Panc1 (cell line): ENCODE measurements at regions not wholly inside any gene's neighbourhood (a gene's known extent, or its start where the extent isn't known, plus 50 kb on each side); places are given as distances from the start of the nearest gene placed in this dataset.
"Not testable (repeated sequence)": the region's sequence is repeated elsewhere in the genome, so short reads cannot be mapped to it uniquely, and the experiment has no call there.

Source experiments
- ATAC-seq: fragments of 200-7000 bp; cut with Tn5 transposase; 2 replicates; pipeline ENCODE4 v1.9.1; 2020; ENCODE audit warnings: mild to moderate bottlenecking, moderate library complexity
- BruUV-seq: library from RNA; stranded (reverse); fragments of 400-500 nt; replicated peaks from 2 replicates; lab custom pipeline; 2021; lab: Mats Ljungman, UMichigan
- CTCF ChIA-PET: fragments of 300-600 bp; sonication (Branson Sonifier 250); formaldehyde crosslinking; loops from one replicate; lab custom pipeline; 2022; ENCODE audit warnings: antibody characterized with exemption; lab: Charles Lee
- POLR2A ChIA-PET: fragments of 300-600 bp; sonication (Branson Sonifier 250); formaldehyde crosslinking; loops from one replicate; lab custom pipeline; 2022; ENCODE audit warnings: antibody characterized with exemption; lab: Charles Lee
- DNase-seq: peaks from one replicate; pipeline ENCODE4 v3.0.0-alpha.2; 2010; ENCODE audit warnings: low read depth, low spot score
- H3K27ac ChIP-seq: 2 replicates; pipeline ENCODE4 v1.5.1; 2011; ENCODE audit warnings: mild to moderate bottlenecking, low read length, inconsistent platforms
- H3K27me3 ChIP-seq: fragments of 200-500 bp; sonication (Bioruptor generic); 2 replicates; pipeline ENCODE4 v1.6.0; 2014; ENCODE audit warnings: low read length, inconsistent platforms; ENCODE audit not compliant: control insufficient read depth, insufficient read depth
- H3K36me3 ChIP-seq: fragments of 200-500 bp; sonication (Bioruptor generic); 2 replicates; pipeline ENCODE4 v1.5.1; 2014; ENCODE audit warnings: inconsistent platforms, mild to moderate bottlenecking, low read length, moderate library complexity; ENCODE audit not compliant: control insufficient read depth, insufficient read depth
- H3K4me1 ChIP-seq: 2 replicates; pipeline ENCODE4 v1.5.1; 2011; ENCODE audit warnings: inconsistent platforms, mild to moderate bottlenecking, low read length, moderate library complexity; ENCODE audit not compliant: control insufficient read depth, insufficient read depth
- H3K4me3 ChIP-seq, 2 experiments: 2 replicates each; pipeline ENCODE4 v1.5.1; 2011 to 2012; ENCODE audit warnings: low read depth in 2 of 2, low read length in 2 of 2, mild to moderate bottlenecking in 2 of 2, inconsistent platforms in 1 of 2, moderate library complexity in 1 of 2
- H3K9me3 ChIP-seq: fragments of 200-500 bp; sonication (Bioruptor generic); 2 replicates; pipeline ENCODE4 v1.5.1; 2014; ENCODE audit warnings: low read depth, mild to moderate bottlenecking, inconsistent platforms, low read length, moderate library complexity; ENCODE audit not compliant: control insufficient read depth, insufficient read depth
- POLR2AphosphoS5 ChIP-seq: IDR thresholded peaks from 2 replicates; pipeline ENCODE4 v1.6.1; 2012; ENCODE audit warnings: mild to moderate bottlenecking, low read depth, low read length, moderate library complexity
- SIN3A ChIP-seq: IDR thresholded peaks from 2 replicates; pipeline ENCODE4 v1.6.1; 2012; ENCODE audit warnings: low read depth, mild to moderate bottlenecking, low read length, moderate library complexity, borderline replicate concordance; ENCODE audit not compliant: insufficient read depth
- TCF7L2 ChIP-seq: IDR thresholded peaks from 2 replicates; pipeline ENCODE4 v1.6.1; 2011; ENCODE audit warnings: mild to moderate bottlenecking, low read depth, low read length, inconsistent platforms
- in situ Hi-C: cut with HindIII; loops from 2 replicates; pipeline ENCODE4 v1.10.0; 2016; ENCODE audit warnings: low sequenced_read_pairs, low pct_unique_long_range_greater_than_20kb
- intact Hi-C: fragments of 100-400 bp; cut with micrococcal nuclease; formaldehyde crosslinking; loops from one replicate; pipeline ENCODE4 v1.10.0; 2022; ENCODE audit not compliant: unreplicated experiment
- TF ChIP-seq, protein P1 (sequence below): fragments of 450-650 bp; IDR thresholded peaks from 2 replicates; pipeline ENCODE4 v1.5.1; 2017; ENCODE audit warnings: mild to moderate bottlenecking
- TF ChIP-seq, protein P2 (sequence below), 2 experiments: IDR thresholded peaks; 2 replicates each; pipeline ENCODE4 v1.6.1; 2011 to 2012; ENCODE audit warnings: low read depth in 2 of 2, control low read depth in 1 of 2, low read length in 1 of 2, mild to moderate bottlenecking in 1 of 2, moderate library complexity in 1 of 2; ENCODE audit not compliant: insufficient read depth in 1 of 2

- intact Hi-C loops: no loop called here
- Histone ChIP-seq H3K27me3 (no peaks in the 10 kb centered on the region), H3K27ac (no peak overlapping the region), H3K9me3 (no peaks in the 10 kb centered on the region), H3K36me3 (no peaks in the 10 kb centered on the region), H3K4me3 (no peak overlapping the region), H3K4me1 (no peaks in the 10 kb centered on the region)
- ChIA-PET CTCF (no interaction called here), POLR2A (no interaction called here)
- no peak for TF ChIP-seq POLR2AphosphoS5
- TF ChIP-seq, protein P1, sequence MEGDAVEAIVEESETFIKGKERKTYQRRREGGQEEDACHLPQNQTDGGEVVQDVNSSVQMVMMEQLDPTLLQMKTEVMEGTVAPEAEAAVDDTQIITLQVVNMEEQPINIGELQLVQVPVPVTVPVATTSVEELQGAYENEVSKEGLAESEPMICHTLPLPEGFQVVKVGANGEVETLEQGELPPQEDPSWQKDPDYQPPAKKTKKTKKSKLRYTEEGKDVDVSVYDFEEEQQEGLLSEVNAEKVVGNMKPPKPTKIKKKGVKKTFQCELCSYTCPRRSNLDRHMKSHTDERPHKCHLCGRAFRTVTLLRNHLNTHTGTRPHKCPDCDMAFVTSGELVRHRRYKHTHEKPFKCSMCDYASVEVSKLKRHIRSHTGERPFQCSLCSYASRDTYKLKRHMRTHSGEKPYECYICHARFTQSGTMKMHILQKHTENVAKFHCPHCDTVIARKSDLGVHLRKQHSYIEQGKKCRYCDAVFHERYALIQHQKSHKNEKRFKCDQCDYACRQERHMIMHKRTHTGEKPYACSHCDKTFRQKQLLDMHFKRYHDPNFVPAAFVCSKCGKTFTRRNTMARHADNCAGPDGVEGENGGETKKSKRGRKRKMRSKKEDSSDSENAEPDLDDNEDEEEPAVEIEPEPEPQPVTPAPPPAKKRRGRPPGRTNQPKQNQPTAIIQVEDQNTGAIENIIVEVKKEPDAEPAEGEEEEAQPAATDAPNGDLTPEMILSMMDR: no peak
- no peak for TF ChIP-seq TCF7L2
- no peak for TF ChIP-seq SIN3A
- TF ChIP-seq, protein P2, sequence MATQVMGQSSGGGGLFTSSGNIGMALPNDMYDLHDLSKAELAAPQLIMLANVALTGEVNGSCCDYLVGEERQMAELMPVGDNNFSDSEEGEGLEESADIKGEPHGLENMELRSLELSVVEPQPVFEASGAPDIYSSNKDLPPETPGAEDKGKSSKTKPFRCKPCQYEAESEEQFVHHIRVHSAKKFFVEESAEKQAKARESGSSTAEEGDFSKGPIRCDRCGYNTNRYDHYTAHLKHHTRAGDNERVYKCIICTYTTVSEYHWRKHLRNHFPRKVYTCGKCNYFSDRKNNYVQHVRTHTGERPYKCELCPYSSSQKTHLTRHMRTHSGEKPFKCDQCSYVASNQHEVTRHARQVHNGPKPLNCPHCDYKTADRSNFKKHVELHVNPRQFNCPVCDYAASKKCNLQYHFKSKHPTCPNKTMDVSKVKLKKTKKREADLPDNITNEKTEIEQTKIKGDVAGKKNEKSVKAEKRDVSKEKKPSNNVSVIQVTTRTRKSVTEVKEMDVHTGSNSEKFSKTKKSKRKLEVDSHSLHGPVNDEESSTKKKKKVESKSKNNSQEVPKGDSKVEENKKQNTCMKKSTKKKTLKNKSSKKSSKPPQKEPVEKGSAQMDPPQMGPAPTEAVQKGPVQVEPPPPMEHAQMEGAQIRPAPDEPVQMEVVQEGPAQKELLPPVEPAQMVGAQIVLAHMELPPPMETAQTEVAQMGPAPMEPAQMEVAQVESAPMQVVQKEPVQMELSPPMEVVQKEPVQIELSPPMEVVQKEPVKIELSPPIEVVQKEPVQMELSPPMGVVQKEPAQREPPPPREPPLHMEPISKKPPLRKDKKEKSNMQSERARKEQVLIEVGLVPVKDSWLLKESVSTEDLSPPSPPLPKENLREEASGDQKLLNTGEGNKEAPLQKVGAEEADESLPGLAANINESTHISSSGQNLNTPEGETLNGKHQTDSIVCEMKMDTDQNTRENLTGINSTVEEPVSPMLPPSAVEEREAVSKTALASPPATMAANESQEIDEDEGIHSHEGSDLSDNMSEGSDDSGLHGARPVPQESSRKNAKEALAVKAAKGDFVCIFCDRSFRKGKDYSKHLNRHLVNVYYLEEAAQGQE (IDR thresholded peaks at IDR 0.05; ENCODE audit: insufficient read depth in 1 of 2, low read depth in 2 of 2, low read length in 1 of 2): no peak
- no peak for ATAC-seq
- in situ Hi-C loops: no loop called here
- no TSS peak for BruUV-seq
- DNase-seq: no peak
These were observed 157.6 kb downstream of the DUSP6 start for GRCh38 chr12:89194683-89195082.

DNA sequence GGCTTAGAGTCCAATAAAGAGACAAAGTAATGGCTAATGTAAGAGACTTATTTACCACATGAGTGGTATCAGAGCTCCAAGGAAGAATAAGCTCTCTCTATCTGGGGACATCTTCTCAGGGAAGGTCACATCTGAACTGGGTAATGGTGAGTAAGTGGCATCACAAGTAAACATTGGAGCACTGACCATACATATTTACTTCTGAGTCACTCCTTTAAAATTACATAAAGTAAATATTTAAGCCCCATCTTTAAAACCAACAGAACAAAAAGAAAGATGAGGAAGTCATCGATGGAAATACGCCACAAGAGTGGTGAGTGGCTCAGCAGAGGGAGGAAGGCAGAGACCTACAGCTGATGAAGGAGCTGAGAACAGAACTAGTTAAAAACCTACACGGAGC lies 159.9 kb downstream of the DUSP6 start:
- Histone ChIP-seq H3K4me1 (no peaks in the 10 kb centered on the region), H3K27ac (no peak overlapping the region), H3K4me3 (no peak overlapping the region), H3K9me3 (no peaks in the 10 kb centered on the region), H3K27me3 (no peaks in the 10 kb centered on the region), H3K36me3 (no peaks in the 10 kb centered on the region)
- intact Hi-C loops: no loop called here
- in situ Hi-C loops: no loop called here
- ATAC-seq (0 out of 2 replicates have a peak, but pooled peaks have one; percentile 30), DNase-seq (peak; percentile 22)
- no TSS peak for BruUV-seq
- ChIA-PET CTCF (no interaction called here), POLR2A (no interaction called here)
- no peak for TF ChIP-seq TCF7L2
- TF ChIP-seq, protein P2 (IDR thresholded peaks at IDR 0.05; ENCODE audit: insufficient read depth in 1 of 2, low read depth in 2 of 2, low read length in 1 of 2): no peak

- intact Hi-C loops, ATAC-seq, H3K4me1 ChIP-seq, H3K27me3 ChIP-seq, POLR2A ChIA-PET, in situ Hi-C loops, H3K9me3 ChIP-seq, H3K36me3 ChIP-seq, H3K4me3 ChIP-seq, H3K27ac ChIP-seq, DNase-seq, BruUV-seq, CTCF ChIA-PET: not testable (repeated sequence)
These were observed 160.7 kb downstream of the DUSP6 start for GRCh38 chr12:89191597-89191996.
